ENCODE measurements at regions not wholly inside any gene's neighbourhood (a gene's known extent, or its start where the extent isn't known, plus 50 kb on each side); places are given as distances from the start of the nearest gene placed in this dataset.
"Not testable (repeated sequence)": the region's sequence is repeated elsewhere in the genome, so short reads cannot be mapped to it uniquely, and the experiment has no call there.

DNA sequence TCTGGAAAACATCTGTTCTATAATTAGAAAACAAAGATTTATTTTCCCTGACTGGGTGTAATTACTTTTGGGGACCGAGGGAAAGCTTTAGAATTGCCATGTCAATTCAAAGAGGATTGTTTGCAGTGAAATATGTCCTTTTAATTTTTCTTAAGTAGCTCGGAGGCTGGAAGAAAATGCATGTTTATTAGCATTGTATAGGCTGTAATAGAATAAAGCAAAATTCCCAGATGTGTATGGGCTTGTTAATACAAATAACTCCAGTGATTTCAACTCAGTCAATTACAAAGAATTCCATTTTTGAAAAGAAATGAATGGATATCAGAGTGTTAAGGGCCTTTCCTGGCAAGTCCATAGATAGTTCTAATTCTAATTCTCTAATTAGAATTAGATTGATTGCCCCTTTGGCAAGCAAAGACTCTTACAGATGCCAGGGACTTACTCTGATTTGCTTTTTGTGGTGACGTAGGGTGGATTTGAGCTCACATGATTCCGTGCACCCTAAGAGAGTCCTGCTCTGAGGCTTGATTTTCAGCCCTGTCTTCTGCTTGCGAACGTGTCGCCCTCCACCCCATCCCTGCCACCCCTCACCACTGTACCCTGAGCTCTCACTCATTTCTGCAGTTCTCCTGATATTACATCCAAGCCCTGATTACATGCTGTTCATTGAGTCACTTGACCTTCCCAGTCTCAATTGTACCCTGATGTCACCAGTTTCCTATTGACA is 70.0 kb upstream of the FAM20A start:
- TF ChIP-seq, protein P1, sequence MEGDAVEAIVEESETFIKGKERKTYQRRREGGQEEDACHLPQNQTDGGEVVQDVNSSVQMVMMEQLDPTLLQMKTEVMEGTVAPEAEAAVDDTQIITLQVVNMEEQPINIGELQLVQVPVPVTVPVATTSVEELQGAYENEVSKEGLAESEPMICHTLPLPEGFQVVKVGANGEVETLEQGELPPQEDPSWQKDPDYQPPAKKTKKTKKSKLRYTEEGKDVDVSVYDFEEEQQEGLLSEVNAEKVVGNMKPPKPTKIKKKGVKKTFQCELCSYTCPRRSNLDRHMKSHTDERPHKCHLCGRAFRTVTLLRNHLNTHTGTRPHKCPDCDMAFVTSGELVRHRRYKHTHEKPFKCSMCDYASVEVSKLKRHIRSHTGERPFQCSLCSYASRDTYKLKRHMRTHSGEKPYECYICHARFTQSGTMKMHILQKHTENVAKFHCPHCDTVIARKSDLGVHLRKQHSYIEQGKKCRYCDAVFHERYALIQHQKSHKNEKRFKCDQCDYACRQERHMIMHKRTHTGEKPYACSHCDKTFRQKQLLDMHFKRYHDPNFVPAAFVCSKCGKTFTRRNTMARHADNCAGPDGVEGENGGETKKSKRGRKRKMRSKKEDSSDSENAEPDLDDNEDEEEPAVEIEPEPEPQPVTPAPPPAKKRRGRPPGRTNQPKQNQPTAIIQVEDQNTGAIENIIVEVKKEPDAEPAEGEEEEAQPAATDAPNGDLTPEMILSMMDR (IDR thresholded peaks at IDR 0.05) = no peak
- TF ChIP-seq POLR2A (IDR thresholded peaks at IDR 0.05) = no peak
- H3K36me3 ChIP-seq = no peaks in the 10 kb centered on the region
- H3K27ac ChIP-seq = no peak overlapping the region
- DNase-seq (no peak), ATAC-seq (no peak)
- intact Hi-C loops (cut with DNase I) = no loop called here
- no peaks in the 10 kb centered on the region for H3K4me1 ChIP-seq
- H3K4me3 ChIP-seq = no peak overlapping the region
- H3K27me3 ChIP-seq = no peaks in the 10 kb centered on the region
- WGBS, 4 donors = 80 to 90% (median 83%) methylated on average over 7 of the region's 7 CpGs
- H3K9me3 ChIP-seq = no peaks in the 10 kb centered on the region

DNA sequence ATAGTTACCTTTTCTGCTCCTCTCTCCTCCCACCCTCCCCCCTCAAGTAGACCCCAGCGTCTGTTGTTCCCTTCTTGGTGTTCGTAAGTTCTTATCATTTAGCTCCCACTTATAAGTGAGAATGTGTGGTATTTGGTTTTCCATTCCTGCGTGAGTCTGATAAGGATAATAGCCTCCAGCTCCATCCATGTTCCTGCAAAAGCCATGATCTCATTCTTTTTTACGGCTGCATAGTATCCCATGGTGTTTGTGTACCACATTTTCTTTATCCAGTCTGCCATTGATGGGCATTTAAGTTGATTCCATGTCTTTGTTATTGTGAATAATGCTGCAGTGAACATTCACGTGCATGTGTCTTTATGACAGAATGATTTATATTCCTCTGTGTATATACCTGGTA is 65.3 kb upstream of the FAM20A start:
- intact Hi-C loops (cut with DNase I); H3K27me3 ChIP-seq; H3K27ac ChIP-seq; H3K4me1 ChIP-seq; H3K4me3 ChIP-seq; H3K36me3 ChIP-seq; DNase-seq; H3K9me3 ChIP-seq; ATAC-seq: not testable (repeated sequence)
- 46 to 55% (median 50%) methylated on average over 5 of the region's 5 CpGs for WGBS, 4 donors

DNA sequence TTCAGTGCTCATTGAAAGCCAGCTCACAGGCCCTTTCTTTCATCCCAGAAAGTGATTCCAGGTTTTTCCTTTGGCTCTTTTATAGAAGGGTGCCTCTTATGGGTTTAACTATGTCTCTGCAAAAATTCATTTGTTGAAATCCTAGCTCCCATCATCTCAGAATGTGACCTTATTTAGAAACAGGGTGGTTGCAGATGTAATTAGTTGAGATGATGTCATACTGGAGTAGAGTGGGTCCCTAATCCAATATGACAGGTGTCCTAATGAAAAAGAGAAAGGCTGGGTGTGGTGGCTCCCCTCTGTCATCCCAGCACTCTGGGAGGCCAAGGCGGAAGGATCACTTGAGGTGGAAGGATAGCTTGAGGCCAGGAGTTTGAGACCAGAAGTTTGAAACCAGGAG is 64.2 kb upstream of the FAM20A start:
- no peak for ATAC-seq
- Histone ChIP-seq H3K36me3 (no peaks in the 10 kb centered on the region), H3K9me3 (peaks cover 0 to 9% (median 0%) of the 10 kb centered on the region in 12 donors), H3K27ac (no peak overlapping the region), H3K4me1 (no peaks in the 10 kb centered on the region), H3K4me3 (no peak overlapping the region), H3K27me3 (no peaks in the 10 kb centered on the region)
- TF ChIP-seq, protein P1 (IDR thresholded peaks at IDR 0.05) = no peak
- TF ChIP-seq POLR2A (IDR thresholded peaks at IDR 0.05) = no peak
- no peak for DNase-seq
- 95 to 100% (median 99%) methylated on average over 1 of the region's 1 CpG for WGBS, 4 donors
- intact Hi-C loops (cut with DNase I) = no loop called here

DNA sequence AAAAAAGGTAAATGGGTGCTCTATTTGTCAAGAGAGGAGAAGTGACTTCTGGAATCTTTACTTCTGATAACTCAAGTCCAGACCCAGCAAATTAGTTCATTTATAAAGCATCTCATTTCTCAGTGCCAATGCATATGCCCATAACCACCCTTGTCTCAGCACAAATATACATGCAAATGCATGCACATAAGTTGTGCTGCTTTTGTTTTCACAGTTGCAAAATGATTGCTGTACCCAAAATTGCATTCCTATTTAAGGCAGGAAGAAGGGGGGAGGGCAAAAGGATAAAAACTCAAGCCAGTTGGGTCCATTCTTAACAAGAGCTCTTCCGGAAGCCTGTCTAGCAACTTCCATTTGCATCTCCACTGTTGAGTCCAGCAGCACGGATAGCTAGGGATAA is 61.3 kb upstream of the FAM20A start:
- no peak overlapping the region for H3K4me3 ChIP-seq
- no peak for TF ChIP-seq POLR2A (IDR thresholded peaks at IDR 0.05)
- TF ChIP-seq, protein P1 (IDR thresholded peaks at IDR 0.05) = no peak
- ATAC-seq (no peak), DNase-seq (no peak)
- H3K4me1 ChIP-seq = peaks cover 0 to 4% (median 0%) of the 10 kb centered on the region in 12 donors
- no peaks in the 10 kb centered on the region for H3K36me3 ChIP-seq
- peaks cover 0 to 9% (median 0%) of the 10 kb centered on the region in 12 donors for H3K9me3 ChIP-seq
- 82 to 89% (median 86%) methylated on average over 2 of the region's 2 CpGs for WGBS, 4 donors
- H3K27ac ChIP-seq = no peak overlapping the region
- H3K27me3 ChIP-seq = no peaks in the 10 kb centered on the region
- intact Hi-C loops (cut with DNase I) = no loop called here

DNA sequence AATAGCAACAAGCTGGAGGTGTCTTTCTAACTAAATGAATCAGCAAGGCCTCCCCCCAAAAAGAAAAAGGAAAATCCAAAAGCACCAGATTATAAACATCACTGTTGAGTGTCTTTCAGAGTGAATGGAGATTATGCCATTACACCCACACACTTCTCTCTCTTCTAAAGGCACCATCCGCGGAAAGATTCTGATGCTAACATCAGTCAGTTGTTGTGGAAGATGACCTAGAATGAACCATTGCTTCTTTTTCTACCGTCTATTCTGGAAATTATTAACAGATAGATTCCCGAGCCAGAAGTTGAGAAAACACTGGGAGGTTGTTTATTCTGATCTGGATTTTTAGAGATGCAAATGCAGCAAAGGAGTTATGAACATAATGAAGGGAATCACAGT is 60.9 kb upstream of the FAM20A start:
- Histone ChIP-seq H3K27me3 (no peaks in the 10 kb centered on the region), H3K9me3 (peaks cover 0 to 9% (median 0%) of the 10 kb centered on the region in 12 donors), H3K36me3 (no peaks in the 10 kb centered on the region), H3K4me1 (peaks cover 0 to 4% (median 0%) of the 10 kb centered on the region in 12 donors), H3K27ac (no peak overlapping the region), H3K4me3 (no peak overlapping the region)
- no peak for ATAC-seq
- intact Hi-C loops (cut with DNase I) = no loop called here
- 60 to 66% (median 64%) methylated on average over 4 of the region's 4 CpGs for WGBS, 4 donors
- TF ChIP-seq, protein P1 (IDR thresholded peaks at IDR 0.05) = no peak
- no peak for TF ChIP-seq POLR2A (IDR thresholded peaks at IDR 0.05)
- no peak for DNase-seq

All from heart left ventricle (tissue), 16 donors.